HEK293T (cell line): ENCODE measurements at regions not wholly inside any gene's neighbourhood (a gene's known extent, or its start where the extent isn't known, plus 50 kb on each side); places are given as distances from the start of the nearest gene placed in this dataset.

ENCODE experiments used
- CTCF ChIA-PET: fragments of 350-600 bp; formaldehyde crosslinking; extraction: SDS; loops from one replicate; lab custom pipeline; 2021; ENCODE audit warnings: antibody characterized with exemption, inconsistent platforms; lab: Yijun Ruan, JAX
- POLR2A ChIA-PET: fragments of 350-600 bp; formaldehyde crosslinking; extraction: SDS; loops from one replicate; lab custom pipeline; 2020; ENCODE audit warnings: antibody characterized with exemption, inconsistent platforms; lab: Yijun Ruan, JAX
- DNase-seq: peaks from one replicate; pipeline ENCODE4 v3.0.0; 2012; ENCODE audit warnings: mixed read lengths; ENCODE audit errors: extremely low spot score
- ARNT ChIP-seq: fragments of 450-650 bp; IDR thresholded peaks from 2 replicates; pipeline ENCODE4 v1.6.1; 2017; ENCODE audit warnings: mild to moderate bottlenecking
- BHLHE40 ChIP-seq: fragments of 450-650 bp; IDR thresholded peaks from 2 replicates; pipeline ENCODE4 v1.6.1; 2016; ENCODE audit warnings: mild to moderate bottlenecking, moderate library complexity, borderline replicate concordance
- CTBP1 ChIP-seq: fragments of 450-650 bp; IDR thresholded peaks from 2 replicates; pipeline ENCODE4 v1.6.1; 2016; ENCODE audit warnings: borderline replicate concordance
- ELF4 ChIP-seq: fragments of 450-650 bp; IDR thresholded peaks from 2 replicates; pipeline ENCODE4 v1.6.1; 2017; ENCODE audit warnings: antibody characterized with exemption
- FOXA1 ChIP-seq: fragments of 450-650 bp; IDR thresholded peaks from 2 replicates; pipeline ENCODE4 v1.6.1; 2016; ENCODE audit warnings: mild to moderate bottlenecking
- FOXK2 ChIP-seq: fragments of 450-650 bp; IDR thresholded peaks from 2 replicates; pipeline ENCODE4 v1.6.1; 2016; ENCODE audit warnings: mild to moderate bottlenecking
- FOXM1 ChIP-seq: fragments of 450-650 bp; IDR thresholded peaks from 2 replicates; pipeline ENCODE4 v1.6.1; 2017; ENCODE audit warnings: mild to moderate bottlenecking, borderline replicate concordance
- HDGF ChIP-seq: fragments of 450-650 bp; IDR thresholded peaks from 2 replicates; pipeline ENCODE4 v1.6.1; 2017; ENCODE audit warnings: antibody characterized with exemption, borderline replicate concordance
- L3MBTL2 ChIP-seq: fragments of 450-650 bp; conservative IDR thresholded peaks from 2 replicates; pipeline ENCODE4 v1.6.1; 2016; ENCODE audit warnings: mild to moderate bottlenecking
- LEF1 ChIP-seq: fragments of 450-650 bp; IDR thresholded peaks from 2 replicates; pipeline ENCODE4 v1.6.1; 2017; ENCODE audit warnings: mild to moderate bottlenecking, borderline replicate concordance
- NFRKB ChIP-seq: fragments of 450-650 bp; IDR thresholded peaks from 2 replicates; pipeline ENCODE4 v1.6.1; 2016; ENCODE audit warnings: mild to moderate bottlenecking, moderate library complexity
- SP1 ChIP-seq: fragments of 450-650 bp; IDR thresholded peaks from 2 replicates; pipeline ENCODE4 v1.6.1; 2017
- SUZ12 ChIP-seq: fragments of 450-650 bp; IDR thresholded peaks from 2 replicates; pipeline ENCODE4 v1.6.1; 2016; ENCODE audit warnings: mild to moderate bottlenecking
- TARDBP ChIP-seq: fragments of 450-650 bp; IDR thresholded peaks from 2 replicates; pipeline ENCODE4 v1.6.1; 2016
- ZNF384 ChIP-seq: fragments of 450-650 bp; IDR thresholded peaks from 2 replicates; pipeline ENCODE4 v1.6.1; 2016
- TF ChIP-seq, protein P1 (sequence below): fragments of 450-650 bp; IDR thresholded peaks from 2 replicates; pipeline ENCODE4 v1.6.1; 2016

DNA sequence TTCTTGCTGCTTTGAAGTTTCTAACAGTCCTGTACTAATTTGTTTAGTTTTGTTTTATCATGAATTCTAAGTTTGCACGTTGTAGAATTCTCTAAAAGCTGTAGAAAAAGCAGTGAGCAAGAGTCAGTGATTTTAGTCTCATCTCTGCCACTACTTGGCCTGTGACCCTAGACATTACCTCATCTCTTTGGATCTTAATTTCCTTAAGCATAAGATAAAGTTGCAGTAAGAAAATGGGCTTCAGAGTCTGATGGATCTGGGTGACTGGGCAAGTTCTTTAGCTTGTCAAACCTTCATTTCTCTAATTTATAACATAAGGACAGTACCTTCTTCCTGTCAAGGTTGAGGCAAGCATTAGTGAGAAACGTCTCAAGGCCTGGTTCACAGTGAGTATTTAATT lies 247.9 kb downstream of the DMRT2 start:
- ChIA-PET POLR2A (no interaction called here), CTCF (no interaction called here)
- DNase-seq: no peak
- TF ChIP-seq CTBP1: no peak
- no peak for TF ChIP-seq FOXK2
- no peak for TF ChIP-seq TARDBP

DNA sequence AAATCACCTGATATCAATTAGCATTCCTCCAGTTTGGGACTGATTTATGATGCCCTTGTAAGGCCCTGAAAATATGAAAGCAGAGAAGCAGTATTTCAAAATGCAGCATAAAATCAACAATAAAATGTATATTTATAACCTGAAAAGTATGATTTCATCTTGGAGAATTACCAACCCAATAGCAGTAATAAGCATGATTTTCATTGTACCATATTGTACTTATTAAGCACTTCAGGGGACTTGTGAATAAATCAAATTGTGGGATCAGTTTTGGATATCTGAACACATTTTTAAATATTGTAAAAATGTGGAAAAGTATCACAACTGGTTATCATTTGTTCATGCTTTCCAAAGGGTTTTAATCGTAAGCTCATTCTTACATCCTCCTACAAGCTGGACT lies 250.8 kb downstream of the DMRT2 start:
- POLR2A ChIA-PET: no interaction called here
- no peak for DNase-seq
- TF ChIP-seq CTBP1: no peak
- CTCF ChIA-PET: no interaction called here

DNA sequence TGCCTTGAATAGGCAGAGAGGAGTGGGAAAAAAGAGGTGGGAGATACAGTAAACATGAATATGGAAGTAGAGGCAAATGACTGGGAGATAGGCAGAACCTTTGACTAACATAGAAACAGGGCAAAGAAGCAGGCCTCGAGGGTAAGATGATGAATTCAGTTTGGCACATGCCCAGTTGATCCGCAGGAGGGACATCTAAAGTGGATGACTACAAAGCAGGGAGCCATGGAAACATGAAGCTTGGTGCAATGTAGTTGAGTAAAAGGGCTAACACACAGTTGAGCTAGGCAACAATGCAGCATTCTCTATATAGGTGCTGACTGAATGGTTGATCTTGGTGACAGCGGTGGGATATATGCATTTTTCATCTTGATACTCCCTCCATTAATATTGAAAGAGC lies 253.8 kb downstream of the DMRT2 start:
- TF ChIP-seq FOXK2 (no peak), FOXA1 (no peak), NFRKB (no peak), L3MBTL2 (no peak), SP1 (no peak), ARNT (no peak), CTBP1 (no peak), LEF1 (no peak), ZNF384 (no peak), TARDBP (no peak), FOXM1 (no peak), ELF4 (no peak)
- TF ChIP-seq, protein P1, sequence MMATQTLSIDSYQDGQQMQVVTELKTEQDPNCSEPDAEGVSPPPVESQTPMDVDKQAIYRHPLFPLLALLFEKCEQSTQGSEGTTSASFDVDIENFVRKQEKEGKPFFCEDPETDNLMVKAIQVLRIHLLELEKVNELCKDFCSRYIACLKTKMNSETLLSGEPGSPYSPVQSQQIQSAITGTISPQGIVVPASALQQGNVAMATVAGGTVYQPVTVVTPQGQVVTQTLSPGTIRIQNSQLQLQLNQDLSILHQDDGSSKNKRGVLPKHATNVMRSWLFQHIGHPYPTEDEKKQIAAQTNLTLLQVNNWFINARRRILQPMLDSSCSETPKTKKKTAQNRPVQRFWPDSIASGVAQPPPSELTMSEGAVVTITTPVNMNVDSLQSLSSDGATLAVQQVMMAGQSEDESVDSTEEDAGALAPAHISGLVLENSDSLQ: no peak

DNA sequence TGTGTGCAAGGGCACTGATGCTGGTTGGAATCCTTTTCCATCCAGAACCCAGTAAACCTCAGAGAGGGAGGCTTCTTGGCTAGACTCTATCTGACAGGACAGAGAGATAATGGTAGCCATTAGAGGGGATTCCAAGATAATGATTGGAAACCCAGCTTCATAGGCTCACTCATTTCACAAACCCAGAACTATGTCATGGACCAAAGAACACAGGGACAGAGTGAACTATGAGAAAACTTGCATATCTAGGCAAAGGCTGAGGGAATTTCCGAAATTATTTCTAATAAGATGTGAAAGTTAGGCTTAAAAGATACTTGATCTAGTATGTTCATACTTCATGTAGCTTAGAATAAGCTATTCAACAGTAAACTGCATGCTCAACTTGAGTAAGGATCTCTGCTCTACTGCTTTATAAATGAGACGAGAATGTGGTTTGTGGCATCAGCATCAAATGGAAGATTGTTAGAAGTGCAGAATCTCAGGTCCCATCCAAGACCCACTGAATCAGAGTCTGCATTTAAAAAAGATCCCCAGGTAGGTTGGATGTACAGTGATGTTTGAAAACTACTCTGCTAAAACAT lies 261.4 kb downstream of the DMRT2 start:
- CTCF ChIA-PET: no interaction called here
- TF ChIP-seq, protein P1: no peak
- TF ChIP-seq ZNF384: no peak
- TF ChIP-seq FOXA1: no peak
- TF ChIP-seq FOXM1: no peak
- TF ChIP-seq NFRKB: no peak
- TF ChIP-seq LEF1: no peak
- no peak for TF ChIP-seq ARNT
- TF ChIP-seq ELF4: no peak
- no peak for TF ChIP-seq BHLHE40
- no peak for TF ChIP-seq HDGF
- TF ChIP-seq L3MBTL2: no peak
- TF ChIP-seq TARDBP: no peak
- TF ChIP-seq SUZ12: no peak
- no peak for TF ChIP-seq FOXK2
- no peak for TF ChIP-seq SP1
- no peak for TF ChIP-seq CTBP1
- no peak for DNase-seq
- POLR2A ChIA-PET: no interaction called here

More for the DNA sequence above, 253.8 kb downstream of the DMRT2 start:
- no peak for DNase-seq
- ChIA-PET CTCF (no interaction called here), POLR2A (no interaction called here)

DNA sequence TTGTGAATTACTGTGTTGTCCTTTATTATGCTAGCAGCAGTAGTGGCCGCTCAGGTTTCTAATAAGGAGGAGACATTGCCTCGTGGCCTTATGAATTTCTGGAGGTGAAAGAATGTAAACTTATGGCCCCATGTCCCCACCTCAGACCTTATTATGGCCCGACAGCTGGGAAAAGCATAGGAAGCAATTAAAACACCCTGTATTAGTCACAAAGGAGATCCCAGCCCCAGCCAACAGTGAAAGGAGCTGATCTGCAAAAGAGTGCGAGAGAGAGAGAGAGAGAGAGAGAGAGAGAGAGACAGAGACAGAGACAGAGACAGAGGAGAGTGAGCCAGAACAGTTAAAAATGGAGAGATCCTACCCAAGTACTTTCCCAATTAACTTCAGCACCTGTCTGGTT lies 269.3 kb downstream of the DMRT2 start:
- no peak for DNase-seq
- CTCF ChIA-PET: no interaction called here

DNA sequence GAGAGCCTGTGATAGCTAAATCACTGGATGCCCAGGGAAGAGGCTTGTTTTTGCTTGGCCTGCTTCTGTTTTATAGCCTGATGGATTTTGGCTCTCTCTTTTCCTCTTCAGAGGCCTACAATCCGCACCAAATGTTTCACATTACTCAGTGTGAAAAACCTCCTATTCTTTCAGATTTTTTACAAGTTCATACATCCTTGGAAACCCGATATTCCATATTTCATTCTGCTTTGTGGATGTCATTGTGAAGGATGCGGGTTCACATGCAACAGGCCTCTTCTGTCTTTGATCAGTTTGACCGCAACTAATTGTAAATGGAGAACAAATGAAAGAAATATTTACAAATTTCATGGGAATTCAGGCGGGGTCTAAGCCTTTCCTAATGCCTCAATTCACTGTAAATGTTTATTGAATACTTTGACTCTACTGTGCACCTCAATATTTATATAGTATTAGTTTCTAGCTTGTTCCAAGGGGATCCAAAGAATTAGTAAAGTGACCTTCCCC lies 269.9 kb downstream of the DMRT2 start:
- TF ChIP-seq LEF1: no peak
- TF ChIP-seq FOXK2: no peak
- TF ChIP-seq ZNF384: no peak
- TF ChIP-seq ARNT: no peak
- no peak for TF ChIP-seq TARDBP
- TF ChIP-seq HDGF: no peak
- TF ChIP-seq, protein P1: no peak
- no peak for TF ChIP-seq NFRKB
- TF ChIP-seq L3MBTL2: no peak
- TF ChIP-seq FOXA1: no peak
- TF ChIP-seq BHLHE40: no peak
- no peak for TF ChIP-seq CTBP1
- CTCF ChIA-PET: no interaction called here

More for the DNA sequence above, 269.3 kb downstream of the DMRT2 start:
- no peak for TF ChIP-seq CTBP1
- TF ChIP-seq HDGF: no peak
- no peak for TF ChIP-seq BHLHE40
- no peak for TF ChIP-seq ELF4
- no peak for TF ChIP-seq ZNF384
- TF ChIP-seq ARNT: no peak
- no peak for TF ChIP-seq TARDBP
- POLR2A ChIA-PET: no interaction called here

DNA sequence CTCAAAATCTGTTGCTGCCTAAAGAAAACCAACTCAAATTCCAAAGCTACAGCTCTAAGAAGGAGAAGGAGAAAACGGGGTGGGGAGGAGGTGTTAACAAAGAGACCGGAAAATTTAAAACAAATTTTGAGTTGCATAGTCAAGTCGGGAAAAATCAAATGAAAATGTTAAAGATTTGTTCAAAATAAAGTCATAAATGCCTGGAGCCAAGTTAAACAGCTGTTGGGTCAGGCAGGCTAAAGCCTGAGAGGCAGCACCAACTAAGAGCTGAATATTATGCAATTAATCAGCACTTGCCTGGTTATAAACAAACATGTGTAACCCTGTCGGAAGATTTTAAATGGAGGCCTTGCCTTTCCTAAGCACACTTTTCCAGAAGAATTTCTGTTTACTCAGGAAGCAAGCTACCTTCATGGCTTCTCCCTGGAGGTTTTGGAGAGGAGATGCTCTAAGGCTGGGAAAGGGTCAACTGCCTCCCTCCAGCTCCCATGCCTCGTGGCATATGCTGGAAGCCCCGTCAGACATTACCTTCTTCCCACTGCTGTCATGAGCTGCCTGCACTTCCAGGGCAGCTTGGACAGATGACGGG lies 270.5 kb downstream of the DMRT2 start:
- ChIA-PET CTCF (no interaction called here), POLR2A (no interaction called here)
- TF ChIP-seq L3MBTL2 (no peak), BHLHE40 (no peak), NFRKB (no peak), SUZ12 (no peak), ELF4 (no peak), FOXK2 (no peak), HDGF (no peak), FOXA1 (no peak), FOXM1 (no peak), ZNF384 (no peak), TARDBP (no peak), SP1 (no peak), ARNT (no peak), CTBP1 (no peak)
- TF ChIP-seq, protein P1: no peak
- DNase-seq: no peak

More for the DNA sequence above, 269.9 kb downstream of the DMRT2 start:
- POLR2A ChIA-PET: no interaction called here
- no peak for DNase-seq
